ENCODE measurements at regions not wholly inside any gene's neighbourhood (a gene's known extent, or its start where the extent isn't known, plus 50 kb on each side); places are given as distances from the start of the nearest gene placed in this dataset.

DNA sequence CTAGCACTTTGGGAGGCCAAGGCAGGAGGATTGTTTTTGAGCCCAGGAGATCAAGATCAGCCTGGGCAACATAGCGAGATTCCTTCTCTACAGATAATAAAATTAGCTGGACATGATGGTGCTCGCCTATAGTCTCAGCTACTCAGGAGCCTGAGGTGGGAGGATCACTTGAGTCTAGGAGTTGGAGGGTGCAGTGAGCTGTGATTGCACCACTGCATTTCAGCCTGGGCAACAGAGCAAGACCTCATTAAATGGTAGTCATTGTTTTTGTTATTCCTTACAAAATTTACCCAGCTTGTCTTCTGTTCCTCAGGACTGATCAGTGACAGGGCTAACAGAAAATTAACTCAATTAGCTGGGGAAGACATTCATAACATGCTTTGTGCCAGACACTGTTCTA, 104.5 kb downstream of the NDFIP1 start:
- DNase-seq (ENCODE audit: low spot score) = no peak
- WGBS (ENCODE audit: low lambda C conversion rate, missing lambda C conversion rate) = 75% methylated on average over 2 of the region's 2 CpGs
- no peak for TF ChIP-seq CTCF (IDR thresholded peaks at IDR 0.05; ENCODE audit: poor library complexity)
- no peak for TF ChIP-seq EZH2phosphoT487 (IDR thresholded peaks at IDR 0.05; ENCODE audit: low read depth, severe bottlenecking, unreplicated experiment)
- no peak for TF ChIP-seq EZH2 (IDR thresholded peaks at IDR 0.05; ENCODE audit: borderline replicate concordance)

DNA sequence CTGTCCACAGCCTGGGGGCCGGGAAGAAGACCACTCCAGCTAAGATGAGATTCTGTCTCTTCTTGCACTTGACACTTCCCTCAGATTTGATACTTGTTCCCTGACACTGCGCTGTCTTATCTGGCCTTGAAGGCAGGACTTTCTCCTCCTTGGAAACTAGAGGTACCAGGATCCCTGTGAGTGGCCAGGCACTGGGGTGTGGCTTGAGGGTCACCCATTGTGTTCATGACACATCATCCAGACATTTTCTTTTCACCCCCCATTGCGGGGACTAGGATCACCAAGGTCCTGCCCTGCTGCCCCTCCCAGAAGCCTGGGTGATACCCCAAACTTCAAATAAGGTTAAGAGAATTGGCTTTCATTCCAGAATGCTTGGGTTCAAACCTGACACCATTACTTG, 103.3 kb downstream of the NDFIP1 start:
- H3K9me3 ChIP-seq (ENCODE audit: low read depth) = no peaks in the 10 kb centered on the region
- H3K36me3 ChIP-seq (replicated peaks; ENCODE audit: insufficient read depth, low read depth) = no peaks in the 10 kb centered on the region
- H3K27ac ChIP-seq = no peak overlapping the region
- peaks cover 11% of the 10 kb centered on the region for H3K4me1 ChIP-seq (ENCODE audit: insufficient read depth)
- 88% methylated on average over 3 of the region's 3 CpGs for WGBS (ENCODE audit: low lambda C conversion rate, missing lambda C conversion rate)
- DNase-seq (ENCODE audit: low spot score) = no peak
- no peak overlapping the region for H2AFZ ChIP-seq
- TF ChIP-seq EZH2 (IDR thresholded peaks at IDR 0.05; ENCODE audit: borderline replicate concordance) (no peak), EZH2phosphoT487 (IDR thresholded peaks at IDR 0.05; ENCODE audit: low read depth, severe bottlenecking, unreplicated experiment) (no peak), CTCF (IDR thresholded peaks at IDR 0.05; ENCODE audit: poor library complexity) (no peak)
- H4K20me1 ChIP-seq (ENCODE audit: insufficient read depth, poor library complexity, severe bottlenecking) = no peaks in the 10 kb centered on the region
- H3K27me3 ChIP-seq = no peaks in the 10 kb centered on the region
- no peak overlapping the region for H3K4me2 ChIP-seq
- H3K4me3 ChIP-seq = no peak overlapping the region
- no peaks in the 10 kb centered on the region for H3K79me2 ChIP-seq
- no peaks in the 10 kb centered on the region for H3K9me2 ChIP-seq (replicated peaks; ENCODE audit: insufficient read depth)

More for the DNA sequence above, 104.5 kb downstream of the NDFIP1 start:
- peaks cover 11% of the 10 kb centered on the region for H3K4me1 ChIP-seq (ENCODE audit: insufficient read depth)
- H2AFZ ChIP-seq = no peak overlapping the region
- H3K4me2 ChIP-seq = no peak overlapping the region
- no peaks in the 10 kb centered on the region for H3K9me3 ChIP-seq (ENCODE audit: low read depth)
- no peaks in the 10 kb centered on the region for H3K9me2 ChIP-seq (replicated peaks; ENCODE audit: insufficient read depth)
- H3K4me3 ChIP-seq = no peak overlapping the region
- H4K20me1 ChIP-seq (ENCODE audit: insufficient read depth, poor library complexity, severe bottlenecking) = no peaks in the 10 kb centered on the region
- H3K79me2 ChIP-seq = no peaks in the 10 kb centered on the region
- no peaks in the 10 kb centered on the region for H3K27me3 ChIP-seq
- no peak overlapping the region for H3K27ac ChIP-seq
- no peaks in the 10 kb centered on the region for H3K36me3 ChIP-seq (replicated peaks; ENCODE audit: insufficient read depth, low read depth)

DNA sequence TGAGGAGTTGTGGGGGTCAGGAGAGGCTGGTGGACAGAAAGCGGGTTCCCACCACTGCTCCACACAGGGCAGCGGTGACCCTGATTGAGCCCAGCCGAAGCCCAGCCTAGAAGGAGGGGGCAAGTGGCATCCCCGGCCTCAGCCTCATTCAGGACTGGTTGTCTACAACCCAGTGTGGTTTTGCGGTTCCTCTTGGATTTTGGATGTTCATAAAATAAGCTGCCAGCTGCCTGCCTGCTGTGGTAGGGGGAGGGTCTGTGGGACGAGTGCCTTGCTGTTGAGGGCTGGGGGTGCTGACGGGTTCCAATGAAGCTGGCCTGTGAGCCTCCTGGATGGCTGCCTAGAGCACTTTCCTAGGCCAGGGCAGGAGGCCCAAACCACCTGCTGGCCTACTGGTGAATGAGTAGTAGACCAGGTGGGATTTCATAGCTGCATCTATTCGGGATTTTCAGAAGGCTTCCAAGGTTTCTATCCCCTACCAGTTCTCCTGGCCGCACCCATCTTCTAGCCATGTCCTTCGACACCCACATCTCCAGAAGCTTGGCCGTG, 102.4 kb downstream of the NDFIP1 start:
- H3K4me2 ChIP-seq = no peak overlapping the region
- 91% methylated on average over 11 of the region's 11 CpGs for WGBS (ENCODE audit: low lambda C conversion rate, missing lambda C conversion rate)
- H4K20me1 ChIP-seq (ENCODE audit: insufficient read depth, poor library complexity, severe bottlenecking) = no peaks in the 10 kb centered on the region
- H3K4me3 ChIP-seq = no peak overlapping the region
- no peak for DNase-seq (ENCODE audit: low spot score)
- no peaks in the 10 kb centered on the region for H3K9me3 ChIP-seq (ENCODE audit: low read depth)
- H2AFZ ChIP-seq = no peak overlapping the region
- H3K4me1 ChIP-seq (ENCODE audit: insufficient read depth) = peaks cover 3% of the 10 kb centered on the region
- no peaks in the 10 kb centered on the region for H3K9me2 ChIP-seq (replicated peaks; ENCODE audit: insufficient read depth)
- H3K27ac ChIP-seq = no peak overlapping the region
- no peaks in the 10 kb centered on the region for H3K79me2 ChIP-seq
- H3K27me3 ChIP-seq = no peaks in the 10 kb centered on the region
- no peaks in the 10 kb centered on the region for H3K36me3 ChIP-seq (replicated peaks; ENCODE audit: insufficient read depth, low read depth)
- TF ChIP-seq CTCF (IDR thresholded peaks at IDR 0.05; ENCODE audit: poor library complexity) (no peak), EZH2phosphoT487 (IDR thresholded peaks at IDR 0.05; ENCODE audit: low read depth, severe bottlenecking, unreplicated experiment) (no peak), EZH2 (IDR thresholded peaks at IDR 0.05; ENCODE audit: borderline replicate concordance) (no peak)

GRCh38 chr5:142210011-142210410, 101.4 kb downstream of the NDFIP1 start:
- no peaks in the 10 kb centered on the region for H3K9me2 ChIP-seq (replicated peaks; ENCODE audit: insufficient read depth)
- no peak overlapping the region for H3K4me2 ChIP-seq
- no peaks in the 10 kb centered on the region for H3K27me3 ChIP-seq
- TF ChIP-seq CTCF (IDR thresholded peaks at IDR 0.05; ENCODE audit: poor library complexity) (no peak), EZH2phosphoT487 (IDR thresholded peaks at IDR 0.05; ENCODE audit: low read depth, severe bottlenecking, unreplicated experiment) (no peak), EZH2 (IDR thresholded peaks at IDR 0.05; ENCODE audit: borderline replicate concordance) (no peak)
- WGBS (ENCODE audit: low lambda C conversion rate, missing lambda C conversion rate) = 93% methylated on average over 9 of the region's 9 CpGs
- no peak for DNase-seq (ENCODE audit: low spot score)
- H3K79me2 ChIP-seq = no peaks in the 10 kb centered on the region
- H3K27ac ChIP-seq = no peak overlapping the region
- H4K20me1 ChIP-seq (ENCODE audit: insufficient read depth, poor library complexity, severe bottlenecking) = no peaks in the 10 kb centered on the region
- no peaks in the 10 kb centered on the region for H3K36me3 ChIP-seq (replicated peaks; ENCODE audit: insufficient read depth, low read depth)
- H2AFZ ChIP-seq = no peak overlapping the region
- H3K4me1 ChIP-seq (ENCODE audit: insufficient read depth) = no peaks in the 10 kb centered on the region
- no peak overlapping the region for H3K4me3 ChIP-seq
- no peaks in the 10 kb centered on the region for H3K9me3 ChIP-seq (ENCODE audit: low read depth)
